Astrocyte of the spinal cord (primary cell): ENCODE measurements at regions not wholly inside any gene's neighbourhood (a gene's known extent, or its start where the extent isn't known, plus 50 kb on each side); places are given as distances from the start of the nearest gene placed in this dataset.

Experiments
- DNase-seq: peaks from one replicate; pipeline ENCODE4 v3.0.0; 2011; ENCODE audit warnings: low read depth, low spot score
- H3K4me3 ChIP-seq: 2 replicates; pipeline ENCODE4 v1.5.1; 2011; ENCODE audit warnings: low read depth, mild to moderate bottlenecking, low read length, moderate library complexity
- CTCF ChIP-seq: IDR thresholded peaks from 2 replicates; pipeline ENCODE4 v1.5.1; 2012; ENCODE audit warnings: low read depth, mild to moderate bottlenecking, low read length, inconsistent platforms
- in situ Hi-C: cut with HindIII; loops from 2 replicates; pipeline ENCODE4 v1.10.0; 2017; ENCODE audit warnings: low sequenced_read_pairs

- in situ Hi-C loops = no loop called here
- no peak for DNase-seq
- H3K4me3 ChIP-seq = no peak overlapping the region
- no peak for TF ChIP-seq CTCF
Observed at GRCh38 chr9:90285946-90286345, 356.7 kb downstream of the DIRAS2 start.

GRCh38 chr9:90287567-90288274 is 354.9 kb downstream of the DIRAS2 start:
- TF ChIP-seq CTCF = no peak
- no peak for DNase-seq

GRCh38 chr9:90288275-90288639 is 354.4 kb downstream of the DIRAS2 start:
- TF ChIP-seq CTCF = no peak
- no peak overlapping the region for H3K4me3 ChIP-seq
- no peak for DNase-seq
- in situ Hi-C loops = no loop called here

More at GRCh38 chr9:90287567-90288274, 354.9 kb downstream of the DIRAS2 start:
- no peak overlapping the region for H3K4me3 ChIP-seq
- in situ Hi-C loops = no loop called here

GRCh38 chr9:90290716-90291485 is 351.7 kb downstream of the DIRAS2 start:
- peak; percentile 61 for DNase-seq
- in situ Hi-C loops = no loop called here
- no peak overlapping the region for H3K4me3 ChIP-seq
- TF ChIP-seq CTCF = no peak

GRCh38 chr9:90296539-90296938 is 346.1 kb downstream of the DIRAS2 start:
- DNase-seq = no peak
- H3K4me3 ChIP-seq = no peak overlapping the region
- in situ Hi-C loops = no loop called here
- no peak for TF ChIP-seq CTCF

- no peak for DNase-seq
- TF ChIP-seq CTCF = no peak
- in situ Hi-C loops = no loop called here
- H3K4me3 ChIP-seq = no peak overlapping the region
Observed at GRCh38 chr9:90299968-90300367, 342.7 kb downstream of the DIRAS2 start.
